Body of pancreas (tissue), 4 donors: ENCODE measurements at regions not wholly inside any gene's neighbourhood (a gene's known extent, or its start where the extent isn't known, plus 50 kb on each side); places are given as distances from the start of the nearest gene placed in this dataset.

ENCODE experiments used
- POLR2A ChIP-seq, 3 donors: fragments of 450-650 bp; IDR thresholded peaks; one replicate each; pipeline ENCODE4 v1.6.1; 2016; ENCODE audit warnings: antibody characterized with exemption in 3 of 3, mild to moderate bottlenecking in 2 of 3
- TF ChIP-seq, protein P1 (sequence below), 7 experiments: fragments of 450-650 bp in 4 of 7; fragments of 200-600 bp in 3 of 7; sonication (generic) in 3 of 7; IDR thresholded peaks; one replicate each; pipeline ENCODE4 v1.5.1; 2016 to 2019; ENCODE audit warnings: antibody characterized with exemption in 7 of 7

- TF ChIP-seq, protein P1, sequence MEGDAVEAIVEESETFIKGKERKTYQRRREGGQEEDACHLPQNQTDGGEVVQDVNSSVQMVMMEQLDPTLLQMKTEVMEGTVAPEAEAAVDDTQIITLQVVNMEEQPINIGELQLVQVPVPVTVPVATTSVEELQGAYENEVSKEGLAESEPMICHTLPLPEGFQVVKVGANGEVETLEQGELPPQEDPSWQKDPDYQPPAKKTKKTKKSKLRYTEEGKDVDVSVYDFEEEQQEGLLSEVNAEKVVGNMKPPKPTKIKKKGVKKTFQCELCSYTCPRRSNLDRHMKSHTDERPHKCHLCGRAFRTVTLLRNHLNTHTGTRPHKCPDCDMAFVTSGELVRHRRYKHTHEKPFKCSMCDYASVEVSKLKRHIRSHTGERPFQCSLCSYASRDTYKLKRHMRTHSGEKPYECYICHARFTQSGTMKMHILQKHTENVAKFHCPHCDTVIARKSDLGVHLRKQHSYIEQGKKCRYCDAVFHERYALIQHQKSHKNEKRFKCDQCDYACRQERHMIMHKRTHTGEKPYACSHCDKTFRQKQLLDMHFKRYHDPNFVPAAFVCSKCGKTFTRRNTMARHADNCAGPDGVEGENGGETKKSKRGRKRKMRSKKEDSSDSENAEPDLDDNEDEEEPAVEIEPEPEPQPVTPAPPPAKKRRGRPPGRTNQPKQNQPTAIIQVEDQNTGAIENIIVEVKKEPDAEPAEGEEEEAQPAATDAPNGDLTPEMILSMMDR (IDR thresholded peaks at IDR 0.05) = no peak
- no peak for TF ChIP-seq POLR2A (IDR thresholded peaks at IDR 0.05)
These were observed 94.5 kb downstream of the ANKRD10 start for GRCh38 chr13:110820322-110820721.
